IPS DF 4.7 (cell line): ENCODE measurements at regions not wholly inside any gene's neighbourhood (a gene's known extent, or its start where the extent isn't known, plus 50 kb on each side); places are given as distances from the start of the nearest gene placed in this dataset.
"Not testable (repeated sequence)": the region's sequence is repeated elsewhere in the genome, so short reads cannot be mapped to it uniquely, and the experiment has no call there.

Experiments used
- DNase-seq: peaks from one replicate; pipeline ENCODE4 v3.0.0-alpha.2; 2013; ENCODE audit warnings: low spot score; ENCODE audit errors: extremely low read depth

DNA sequence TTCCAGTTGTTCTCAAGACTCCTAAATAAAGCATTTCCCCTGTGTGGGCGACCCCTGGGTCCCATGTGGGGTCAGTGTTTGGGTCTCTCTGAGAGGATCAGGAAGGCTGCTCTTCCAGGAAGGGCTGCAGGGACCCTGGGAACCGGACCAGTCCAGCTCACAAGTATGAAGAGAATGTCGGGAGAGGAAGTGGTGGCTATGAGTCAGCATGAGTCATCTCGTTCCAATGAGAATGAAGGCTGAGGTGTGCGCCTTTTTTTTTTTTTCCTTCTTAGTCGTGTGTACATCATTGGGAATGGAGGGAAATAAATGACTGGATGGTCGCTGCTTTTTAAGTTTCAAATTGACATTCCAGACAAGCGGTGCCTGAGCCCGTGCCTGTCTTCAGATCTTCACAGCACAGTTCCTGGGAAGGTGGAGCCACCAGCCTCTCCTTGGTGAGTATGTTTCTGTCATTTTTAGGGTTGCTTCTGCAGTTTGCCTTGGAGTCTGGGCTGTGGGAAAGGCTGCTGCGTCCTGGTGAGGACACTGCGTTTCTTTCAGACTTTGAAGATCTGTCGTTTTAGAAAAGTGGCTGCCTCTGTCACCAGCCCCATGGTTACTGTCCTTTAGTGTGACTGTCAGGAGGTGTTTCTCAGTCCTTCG is 292.6 kb upstream of the PLGLB2 start:
- not testable (repeated sequence) for DNase-seq

DNA sequence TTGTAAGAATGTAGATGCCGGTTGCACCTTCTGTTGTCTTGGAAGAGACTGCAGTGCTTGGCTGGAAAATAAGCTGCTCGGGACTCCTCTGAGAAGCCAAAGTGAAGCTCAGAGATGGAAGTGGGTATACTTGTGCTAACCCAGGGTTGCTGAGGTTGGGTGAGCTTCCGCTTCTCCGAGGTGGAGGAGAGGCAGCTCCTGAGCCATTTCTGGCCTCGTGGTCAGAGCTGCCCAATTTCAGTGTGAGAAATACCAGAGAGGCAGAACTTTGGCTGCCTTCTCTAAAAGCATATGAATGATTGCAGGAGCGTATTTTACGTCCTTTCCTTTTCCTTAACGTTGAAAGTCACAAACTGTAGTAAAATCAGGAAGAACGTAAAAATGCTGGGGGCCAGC is 292.0 kb upstream of the PLGLB2 start:
- not testable (repeated sequence) for DNase-seq

- DNase-seq: not testable (repeated sequence)
Measured at GRCh38 chr2:87456477-87457128, 291.3 kb upstream of the PLGLB2 start.

DNA sequence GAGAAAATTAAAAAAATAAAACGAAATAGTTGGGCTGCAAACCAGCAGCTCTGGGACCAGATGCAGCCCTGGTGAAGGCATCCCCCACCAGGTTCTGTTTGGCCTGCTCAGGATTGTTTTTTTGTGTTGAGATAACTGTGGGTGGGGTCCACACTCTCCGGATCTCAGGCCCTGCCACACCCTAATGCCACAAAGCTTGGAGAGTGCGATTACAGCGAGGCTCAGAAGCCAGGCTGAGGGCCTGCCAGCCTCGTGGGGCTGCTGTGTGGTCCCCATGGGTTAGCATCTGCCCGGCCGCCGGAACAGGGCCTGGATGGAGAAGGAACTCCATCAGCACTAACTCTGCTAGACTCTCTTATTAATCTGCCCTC is 290.8 kb upstream of the PLGLB2 start:
- not testable (repeated sequence) for DNase-seq

DNA sequence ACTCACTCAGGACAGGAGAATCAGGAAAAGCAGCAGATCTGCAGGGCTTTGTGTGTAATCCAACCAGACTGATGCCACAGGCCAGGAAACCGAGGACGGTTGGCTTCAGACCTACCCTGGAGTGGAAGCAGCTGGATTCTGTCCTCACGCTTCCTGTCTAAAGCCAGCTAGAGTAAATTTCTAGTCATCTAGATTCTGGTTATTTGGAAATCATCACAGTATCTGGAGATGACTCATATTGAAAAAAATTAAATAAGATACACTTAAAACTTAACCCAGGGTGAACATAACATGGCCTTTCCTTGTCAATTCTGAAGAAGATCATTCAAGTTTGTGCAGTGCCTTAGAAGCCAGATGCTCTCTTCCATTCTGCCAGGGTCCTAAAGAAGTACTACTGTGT is 288.9 kb upstream of the PLGLB2 start:
- not testable (repeated sequence) for DNase-seq

DNA sequence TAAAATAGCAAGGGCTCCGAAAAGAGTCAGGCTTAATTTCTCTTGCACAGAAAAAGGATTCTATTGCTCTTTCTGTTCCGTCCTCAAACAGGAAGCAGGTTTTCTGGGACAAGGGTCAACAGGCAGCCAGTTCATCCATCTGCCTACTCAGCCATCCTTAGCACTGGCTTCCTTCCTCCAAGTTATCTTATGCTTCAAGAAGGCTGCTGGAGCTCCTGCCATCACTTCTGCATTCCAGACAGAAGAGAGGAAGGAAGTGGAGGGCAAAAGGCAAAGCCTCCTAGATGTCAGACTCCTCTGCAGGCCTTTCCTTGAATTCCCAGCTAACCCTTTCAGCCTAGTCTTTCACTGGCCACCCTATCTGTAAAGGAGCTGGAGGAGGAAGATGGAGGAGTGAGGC is 287.8 kb upstream of the PLGLB2 start:
- DNase-seq: not testable (repeated sequence)

DNA sequence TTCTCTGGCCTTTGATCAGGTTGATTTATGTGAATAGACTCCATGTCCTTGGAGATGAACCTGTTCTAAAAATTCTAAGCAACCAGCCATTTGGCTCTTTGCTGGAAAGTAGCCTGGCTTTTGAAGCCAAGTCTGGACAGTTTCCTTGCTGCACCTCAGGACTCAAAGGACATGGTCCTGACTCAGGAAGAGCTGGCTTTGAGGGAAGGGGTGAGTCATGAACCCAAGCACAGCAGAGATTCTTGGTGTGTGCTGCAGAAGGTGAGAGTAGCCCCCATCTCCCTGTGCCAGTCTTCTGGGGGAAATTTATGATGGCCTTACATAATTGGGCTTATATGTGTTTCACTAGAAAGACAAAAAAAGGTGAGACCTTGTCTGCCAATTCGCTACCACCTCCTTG is 287.2 kb upstream of the PLGLB2 start:
- DNase-seq: not testable (repeated sequence)

DNA sequence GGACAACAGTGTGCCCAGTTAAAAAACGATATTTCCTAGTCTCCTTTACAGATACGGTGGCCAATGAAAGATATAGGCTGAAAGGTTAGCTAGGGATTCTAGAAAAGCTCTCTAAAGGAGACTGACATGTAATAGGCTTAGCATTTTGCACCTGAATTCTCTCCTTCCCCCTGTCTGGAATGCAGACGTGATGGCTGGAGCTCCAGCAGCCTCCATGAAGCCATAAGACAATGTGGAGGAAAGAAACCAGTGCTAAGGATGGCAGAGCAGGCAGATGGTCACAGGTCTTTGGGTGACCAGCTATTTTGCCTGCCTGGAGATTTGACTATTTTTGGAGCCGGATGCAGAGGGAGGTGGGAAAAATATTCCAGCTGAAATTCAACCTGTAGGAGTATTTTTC is 286.2 kb upstream of the PLGLB2 start:
- DNase-seq: not testable (repeated sequence)

DNA sequence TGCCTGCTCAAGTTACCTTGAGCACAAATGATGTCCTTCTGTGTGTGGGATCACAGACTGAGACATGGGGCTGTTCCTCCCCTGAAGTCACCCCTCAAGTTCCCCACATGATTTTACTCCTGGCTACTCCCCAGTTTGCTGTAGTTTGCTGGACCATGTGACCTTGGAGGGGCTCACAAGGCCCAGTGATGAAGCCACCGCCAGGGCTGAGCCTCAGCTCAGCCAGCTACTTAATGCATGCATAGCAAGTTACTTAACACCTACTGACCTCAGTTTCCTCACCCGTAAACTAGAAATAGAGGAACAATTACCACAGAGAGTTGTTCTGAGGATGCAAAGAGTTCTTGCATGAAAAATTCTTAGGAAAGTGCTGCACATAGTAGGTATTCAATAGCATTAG is 283.7 kb upstream of the PLGLB2 start:
- DNase-seq: not testable (repeated sequence)

GRCh38 chr2:87465730-87466129 is 282.2 kb upstream of the PLGLB2 start:
- not testable (repeated sequence) for DNase-seq

GRCh38 chr2:87466591-87467120 is 281.2 kb upstream of the PLGLB2 start:
- not testable (repeated sequence) for DNase-seq

- not testable (repeated sequence) for DNase-seq
Measured at GRCh38 chr2:87468429-87468981, 279.4 kb upstream of the PLGLB2 start.

GRCh38 chr2:87469180-87470151 is 278.4 kb upstream of the PLGLB2 start:
- DNase-seq: not testable (repeated sequence)

- not testable (repeated sequence) for DNase-seq
Measured at GRCh38 chr2:87470381-87471380, 277.2 kb upstream of the PLGLB2 start.

DNA sequence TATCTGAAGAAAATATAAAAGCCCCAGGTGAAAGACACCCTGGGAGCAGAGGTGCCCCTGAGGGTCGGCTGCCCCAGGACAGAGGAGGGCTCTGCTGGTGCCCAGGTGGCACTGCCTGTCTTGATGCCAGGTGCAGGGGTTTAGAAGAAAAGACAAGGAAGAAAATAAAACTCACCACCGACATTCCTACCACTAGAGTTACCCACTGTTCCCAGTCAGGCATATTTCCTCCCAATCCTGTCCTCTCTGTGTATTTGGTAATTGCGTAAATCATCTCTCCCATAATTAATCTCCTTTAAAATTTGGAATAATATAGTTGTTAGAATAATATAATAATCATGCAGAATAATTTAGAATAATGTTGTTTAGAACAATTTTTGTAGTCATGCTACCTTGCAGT is 276.4 kb upstream of the PLGLB2 start:
- not testable (repeated sequence) for DNase-seq

- DNase-seq: not testable (repeated sequence)
Measured at GRCh38 chr2:87476223-87476872, 271.5 kb upstream of the PLGLB2 start.

DNA sequence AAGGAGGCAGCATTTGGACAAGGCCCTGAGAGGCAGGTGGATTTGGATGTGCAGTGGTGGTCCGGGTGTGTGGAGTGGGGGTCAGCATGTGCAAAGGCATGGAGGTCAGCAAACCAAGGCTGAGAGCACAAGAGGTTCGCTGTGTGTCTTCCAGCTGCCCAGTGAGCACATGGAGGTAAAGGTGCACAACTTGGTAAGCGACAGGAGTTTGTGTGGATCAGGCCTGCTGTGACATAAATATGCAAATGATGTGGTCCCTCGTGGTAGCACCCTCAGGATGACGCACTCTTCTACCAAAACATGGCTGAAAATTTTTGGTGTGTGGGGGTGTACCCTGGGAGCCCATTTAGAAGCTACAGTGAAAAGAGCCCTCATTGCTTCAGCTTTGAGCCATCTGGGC is 271.0 kb upstream of the PLGLB2 start:
- DNase-seq: not testable (repeated sequence)

- not testable (repeated sequence) for DNase-seq
Measured at GRCh38 chr2:87477669-87478428, 270.0 kb upstream of the PLGLB2 start.

DNA sequence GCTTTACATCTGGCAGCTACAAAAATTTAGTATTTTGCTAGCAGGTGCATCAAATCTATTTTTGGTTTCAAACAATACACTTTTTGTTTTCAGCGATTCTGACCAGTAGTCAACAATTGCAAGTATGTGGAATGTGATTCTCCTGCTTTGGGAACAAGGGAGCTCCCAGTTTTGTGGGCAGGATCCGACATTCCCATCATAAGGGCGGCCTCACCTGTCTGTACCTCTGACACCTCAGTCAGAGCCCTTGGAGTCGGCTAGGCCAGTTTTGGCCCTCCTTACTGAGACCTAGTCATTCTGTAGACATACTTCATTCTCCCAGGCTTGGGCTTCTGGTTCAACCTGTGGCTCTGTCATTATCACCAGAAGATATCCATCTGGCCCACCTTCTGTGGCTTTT is 269.0 kb upstream of the PLGLB2 start:
- not testable (repeated sequence) for DNase-seq
